Heart left ventricle (tissue), 13 donors: ENCODE measurements at regions not wholly inside any gene's neighbourhood (a gene's known extent, or its start where the extent isn't known, plus 50 kb on each side); places are given as distances from the start of the nearest gene placed in this dataset.

Experiments used
- CTCF ChIP-seq, 12 donors: fragments of 200-600 bp; sonication (generic) in 4 of 12; IDR thresholded peaks; one replicate each; pipeline versions ENCODE4 v1.5.0 to v1.8.0; 2018 to 2022; ENCODE audit warnings: antibody characterized with exemption in 12 of 12, mild to moderate bottlenecking in 5 of 12
- POLR2A ChIP-seq, 2 donors: fragments of 450-650 bp; IDR thresholded peaks; one replicate each; pipeline ENCODE4 v1.6.1; 2017; ENCODE audit warnings: antibody characterized with exemption in 2 of 2, mild to moderate bottlenecking in 2 of 2, moderate library complexity in 2 of 2
- donor health status: ischemic (EF 13 %, LVEDD 7.1; RV severe dilation, severe dysfunction).
- donor health status: DM: no; HTN: yes; CAD: no.
- donor health status: DM: no; HTN: no; CAD: no.
- donor health status: ischemic (EF 25% LVEDD 6.9; RV normal size, moderate dysfunction).
- donor health status: ischemic (EF 25% LVEDD 5.7; RV mildly dilated, moderate dysfunction).
- donor health status: ischemic (EF 35%, LVEDD 5.7; RV mildly dilated, moderate dysfunction).
- donor health status: nonischemic (EF 11% LVEDD 7.7; RV severe dilation, severe dysfunction).
- donor health status: DM: yes; HTN: yes; CAD: no.
- donor health status: PGD.
- donor health status: ischemic (EF 29% LVEDD 5.4; RV normal size, mild dysfunction).
- donor health status: nonischemic (EF 23%, LVEDD 6.1; RV moderate dilation, normal function).

GRCh38 chr6:44664716-44665115 lies 277.2 kb downstream of the CDC5L start:
- no peak for TF ChIP-seq CTCF (IDR thresholded peaks at IDR 0.05)
- no peak for TF ChIP-seq POLR2A (IDR thresholded peaks at IDR 0.05)
